ENCODE measurements at regions not wholly inside any gene's neighbourhood (a gene's known extent, or its start where the extent isn't known, plus 50 kb on each side); places are given as distances from the start of the nearest gene placed in this dataset.

DNA sequence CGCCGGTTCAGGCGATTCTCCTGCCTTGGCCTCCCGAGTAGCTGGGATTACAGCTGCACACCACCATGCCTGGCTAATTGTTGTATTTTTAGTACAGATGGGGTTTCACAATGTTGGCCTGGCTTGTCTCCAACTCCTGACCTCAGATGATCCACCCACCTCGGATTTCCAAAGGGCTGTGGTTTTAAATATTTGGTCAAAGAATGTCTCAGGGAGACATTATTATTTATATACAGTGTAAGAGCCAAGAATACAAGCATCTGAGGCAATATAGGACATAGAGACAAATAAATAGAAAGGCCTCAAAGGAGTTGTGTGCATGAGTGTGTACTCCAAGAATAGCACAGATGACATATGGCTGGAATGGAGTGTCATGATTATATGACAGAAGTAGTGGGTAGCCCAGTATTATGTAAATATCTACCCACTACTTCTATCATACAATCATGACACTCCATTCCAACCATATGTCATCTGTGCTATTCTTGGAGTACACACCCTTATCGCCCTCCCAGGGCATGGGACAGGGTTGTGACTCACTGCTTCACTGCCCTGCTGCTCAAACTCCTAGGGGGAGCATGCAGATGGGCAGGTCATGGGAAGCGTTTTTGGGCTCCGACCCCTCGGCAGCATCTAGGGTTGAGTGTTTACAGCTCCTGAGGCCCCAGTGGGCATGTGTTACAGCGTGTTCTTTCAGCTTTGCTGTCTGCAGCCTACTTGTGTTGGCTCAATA, 1649.8 kb upstream of the PCDH10 start:
- Histone ChIP-seq H3K4me1 (ENCODE audit: insufficient read depth, insufficient read length) (no peaks in the 10 kb centered on the region), H3K36me3 (ENCODE audit: insufficient read depth, insufficient read length, low read length) (no peaks in the 10 kb centered on the region), H3K4me3 (ENCODE audit: insufficient read length, low read depth) (no peak overlapping the region), H3K27me3 (ENCODE audit: insufficient read depth, insufficient read length) (no peaks in the 10 kb centered on the region), H3K9ac (ENCODE audit: insufficient read length, low read depth) (no peak overlapping the region), H3K9me3 (ENCODE audit: insufficient read depth, low read length) (peaks cover 16% of the 10 kb centered on the region; the same call in 1 of the 2 replicates)
- no peak for TF ChIP-seq SUZ12 (IDR thresholded peaks at IDR 0.05; ENCODE audit: extremely low read depth, insufficient read depth, insufficient read length)
- no peak for TF ChIP-seq YY1 (IDR thresholded peaks at IDR 0.05; ENCODE audit: insufficient read depth, insufficient read length)
- no peak for TF ChIP-seq ZNF274 (IDR thresholded peaks at IDR 0.05; ENCODE audit: low read depth, low read length)
- DNase-seq (ENCODE audit: low read depth, low spot score): no peak

DNA sequence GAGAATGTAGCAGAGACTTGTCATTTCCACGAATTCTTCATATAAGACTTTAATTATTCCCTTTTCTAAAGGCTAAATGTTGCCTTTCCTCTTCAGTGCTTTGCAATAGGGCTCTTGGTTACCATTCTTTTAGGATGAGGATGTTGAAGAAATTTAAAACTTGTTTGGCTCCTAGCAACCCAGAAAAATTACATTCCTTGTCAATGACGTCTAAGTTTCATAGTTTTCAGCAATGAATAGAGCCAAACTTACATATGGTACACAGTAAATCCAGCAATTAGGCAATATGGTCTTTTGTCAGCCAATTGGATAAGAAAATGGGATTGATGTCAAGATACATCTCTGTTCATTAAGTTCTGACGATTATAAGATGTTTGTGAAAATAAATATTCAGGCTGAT, 1639.6 kb upstream of the PCDH10 start:
- Histone ChIP-seq H3K9ac (ENCODE audit: insufficient read length, low read depth) (no peak overlapping the region), H3K4me3 (ENCODE audit: insufficient read length, low read depth) (no peak overlapping the region), H3K36me3 (ENCODE audit: insufficient read depth, insufficient read length, low read length) (no peaks in the 10 kb centered on the region), H3K9me3 (ENCODE audit: insufficient read depth, low read length) (no peaks in the 10 kb centered on the region), H3K4me1 (ENCODE audit: insufficient read depth, insufficient read length) (no peaks in the 10 kb centered on the region), H3K27me3 (ENCODE audit: insufficient read depth, insufficient read length) (no peaks in the 10 kb centered on the region)
- TF ChIP-seq YY1 (IDR thresholded peaks at IDR 0.05; ENCODE audit: insufficient read depth, insufficient read length) (no peak), SUZ12 (IDR thresholded peaks at IDR 0.05; ENCODE audit: extremely low read depth, insufficient read depth, insufficient read length) (no peak), ZNF274 (IDR thresholded peaks at IDR 0.05; ENCODE audit: low read depth, low read length) (no peak)
- no peak for DNase-seq (ENCODE audit: low read depth, low spot score)

DNA sequence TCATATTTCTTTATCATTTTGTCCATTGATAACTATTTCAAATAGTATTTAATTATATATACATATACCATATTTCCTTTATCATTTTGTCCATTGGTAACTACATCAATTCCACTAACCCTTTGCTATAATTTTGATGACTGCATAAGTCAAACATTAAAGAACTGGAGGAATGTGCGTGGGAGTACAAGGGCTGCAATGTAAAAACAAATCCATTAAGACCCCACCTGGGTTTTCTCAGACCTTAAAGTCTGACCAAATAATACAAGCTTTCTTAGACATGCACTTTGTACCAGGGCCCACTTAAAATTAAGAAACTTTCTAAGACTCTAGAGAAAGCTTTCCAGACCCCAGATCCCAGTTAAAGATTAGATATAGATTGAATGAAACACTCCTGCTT, 1622.4 kb upstream of the PCDH10 start:
- Histone ChIP-seq H3K9me3 (ENCODE audit: insufficient read depth, low read length) (no peaks in the 10 kb centered on the region), H3K9ac (ENCODE audit: insufficient read length, low read depth) (no peak overlapping the region), H3K4me1 (ENCODE audit: insufficient read depth, insufficient read length) (no peaks in the 10 kb centered on the region), H3K27me3 (ENCODE audit: insufficient read depth, insufficient read length) (no peaks in the 10 kb centered on the region), H3K4me3 (ENCODE audit: insufficient read length, low read depth) (no peak overlapping the region), H3K36me3 (ENCODE audit: insufficient read depth, insufficient read length, low read length) (no peaks in the 10 kb centered on the region)
- TF ChIP-seq YY1 (IDR thresholded peaks at IDR 0.05; ENCODE audit: insufficient read depth, insufficient read length) (no peak), ZNF274 (IDR thresholded peaks at IDR 0.05; ENCODE audit: low read depth, low read length) (no peak), SUZ12 (IDR thresholded peaks at IDR 0.05; ENCODE audit: extremely low read depth, insufficient read depth, insufficient read length) (no peak)
- DNase-seq (ENCODE audit: low read depth, low spot score): no peak

DNA sequence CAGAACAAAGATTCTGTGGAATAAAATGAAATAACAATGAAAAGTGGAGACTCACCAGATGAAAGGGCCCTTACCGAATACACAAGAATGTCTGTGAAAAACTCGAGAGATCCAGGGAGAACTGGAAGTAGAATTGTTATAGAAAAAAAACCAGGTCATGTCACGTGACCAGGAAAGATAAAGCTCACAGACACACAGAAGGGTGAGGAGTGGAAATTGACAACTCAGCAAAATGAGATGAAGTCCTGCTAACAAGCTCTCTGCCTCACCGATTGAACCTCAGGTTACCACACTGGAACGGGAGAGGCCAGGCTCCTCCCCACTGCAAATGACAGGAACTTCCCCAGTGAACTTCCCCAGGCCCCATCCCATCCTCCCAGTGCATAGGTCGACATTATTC, 1618.0 kb upstream of the PCDH10 start:
- TF ChIP-seq ZNF274 (IDR thresholded peaks at IDR 0.05; ENCODE audit: low read depth, low read length) (no peak), YY1 (IDR thresholded peaks at IDR 0.05; ENCODE audit: insufficient read depth, insufficient read length) (no peak), SUZ12 (IDR thresholded peaks at IDR 0.05; ENCODE audit: extremely low read depth, insufficient read depth, insufficient read length) (no peak)
- DNase-seq (ENCODE audit: low read depth, low spot score): no peak

DNA sequence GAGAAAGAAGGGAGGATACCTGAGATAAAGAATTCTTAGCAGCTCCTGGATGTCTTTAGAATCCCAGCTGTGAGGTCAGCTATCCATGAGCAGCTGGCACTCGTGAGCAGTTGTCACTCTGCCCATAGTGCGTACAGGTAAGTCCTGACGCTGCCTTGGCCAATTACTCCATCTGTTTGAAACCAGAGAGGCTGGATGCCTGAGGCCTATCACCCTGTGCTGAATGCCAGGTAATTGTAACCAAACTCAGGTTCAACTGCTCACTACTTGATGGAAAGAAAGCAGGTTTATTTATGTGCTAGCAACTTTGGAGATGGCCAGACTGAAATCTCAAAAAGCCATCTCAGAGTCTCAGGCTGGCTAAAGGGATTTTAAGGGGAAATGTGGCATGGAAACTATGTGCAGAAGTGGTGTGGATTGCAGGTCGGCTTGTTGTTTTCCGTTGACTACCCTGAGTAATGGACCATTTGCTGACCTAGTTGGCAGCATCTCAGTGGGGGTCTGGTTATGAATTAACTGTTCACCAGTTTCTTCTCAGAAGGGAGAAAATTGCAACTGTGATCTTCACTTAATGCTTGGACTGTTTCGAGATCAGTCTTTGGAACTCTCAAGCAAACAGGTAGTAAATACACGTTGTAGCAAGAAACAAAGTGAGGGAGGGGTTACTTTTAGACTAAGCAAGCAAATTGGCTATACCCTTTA, 1614.0 kb upstream of the PCDH10 start:
- TF ChIP-seq SUZ12 (IDR thresholded peaks at IDR 0.05; ENCODE audit: extremely low read depth, insufficient read depth, insufficient read length): no peak
- no peak for TF ChIP-seq ZNF274 (IDR thresholded peaks at IDR 0.05; ENCODE audit: low read depth, low read length)
- no peak for TF ChIP-seq YY1 (IDR thresholded peaks at IDR 0.05; ENCODE audit: insufficient read depth, insufficient read length)
- no peak overlapping the region for H3K9ac ChIP-seq (ENCODE audit: insufficient read length, low read depth)
- H3K4me3 ChIP-seq (ENCODE audit: insufficient read length, low read depth): no peak overlapping the region
- no peak for DNase-seq (ENCODE audit: low read depth, low spot score)
- H3K4me1 ChIP-seq (ENCODE audit: insufficient read depth, insufficient read length): no peaks in the 10 kb centered on the region
- H3K9me3 ChIP-seq (ENCODE audit: insufficient read depth, low read length): no peaks in the 10 kb centered on the region
- no peaks in the 10 kb centered on the region for H3K36me3 ChIP-seq (ENCODE audit: insufficient read depth, insufficient read length, low read length)
- H3K27me3 ChIP-seq (ENCODE audit: insufficient read depth, insufficient read length): no peaks in the 10 kb centered on the region

More for the DNA sequence above, 1618.0 kb upstream of the PCDH10 start:
- Histone ChIP-seq H3K9ac (ENCODE audit: insufficient read length, low read depth) (no peak overlapping the region), H3K27me3 (ENCODE audit: insufficient read depth, insufficient read length) (no peaks in the 10 kb centered on the region), H3K4me1 (ENCODE audit: insufficient read depth, insufficient read length) (no peaks in the 10 kb centered on the region), H3K4me3 (ENCODE audit: insufficient read length, low read depth) (no peak overlapping the region), H3K36me3 (ENCODE audit: insufficient read depth, insufficient read length, low read length) (no peaks in the 10 kb centered on the region), H3K9me3 (ENCODE audit: insufficient read depth, low read length) (no peaks in the 10 kb centered on the region)

DNA sequence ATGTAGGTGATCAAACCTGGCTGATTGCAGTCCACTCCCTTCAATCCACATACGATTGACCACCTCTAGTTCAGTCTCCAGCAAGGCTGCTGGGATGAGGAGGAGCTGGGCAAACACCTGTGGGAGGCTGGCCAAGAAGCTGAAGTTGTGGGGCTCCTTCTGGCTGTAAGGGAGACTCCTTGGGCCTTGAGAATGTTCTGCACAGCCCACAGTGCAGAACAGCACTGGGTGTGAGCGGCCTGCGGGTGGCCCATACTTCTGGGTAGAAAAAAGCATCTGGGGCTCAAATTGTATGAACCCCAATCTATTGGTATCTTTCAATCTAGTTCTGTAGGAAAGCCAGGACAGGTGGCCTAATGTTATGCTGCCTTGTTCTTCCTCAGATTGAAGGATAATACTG, 1608.8 kb upstream of the PCDH10 start:
- H3K4me1 ChIP-seq (ENCODE audit: insufficient read depth, insufficient read length): no peaks in the 10 kb centered on the region
- H3K9me3 ChIP-seq (ENCODE audit: insufficient read depth, low read length): no peaks in the 10 kb centered on the region
- DNase-seq (ENCODE audit: low read depth, low spot score): no peak
- TF ChIP-seq ZNF274 (IDR thresholded peaks at IDR 0.05; ENCODE audit: low read depth, low read length) (no peak), YY1 (IDR thresholded peaks at IDR 0.05; ENCODE audit: insufficient read depth, insufficient read length) (no peak), SUZ12 (IDR thresholded peaks at IDR 0.05; ENCODE audit: extremely low read depth, insufficient read depth, insufficient read length) (no peak)
- no peak overlapping the region for H3K9ac ChIP-seq (ENCODE audit: insufficient read length, low read depth)
- no peak overlapping the region for H3K4me3 ChIP-seq (ENCODE audit: insufficient read length, low read depth)
- H3K36me3 ChIP-seq (ENCODE audit: insufficient read depth, insufficient read length, low read length): no peaks in the 10 kb centered on the region
- H3K27me3 ChIP-seq (ENCODE audit: insufficient read depth, insufficient read length): no peaks in the 10 kb centered on the region

DNA sequence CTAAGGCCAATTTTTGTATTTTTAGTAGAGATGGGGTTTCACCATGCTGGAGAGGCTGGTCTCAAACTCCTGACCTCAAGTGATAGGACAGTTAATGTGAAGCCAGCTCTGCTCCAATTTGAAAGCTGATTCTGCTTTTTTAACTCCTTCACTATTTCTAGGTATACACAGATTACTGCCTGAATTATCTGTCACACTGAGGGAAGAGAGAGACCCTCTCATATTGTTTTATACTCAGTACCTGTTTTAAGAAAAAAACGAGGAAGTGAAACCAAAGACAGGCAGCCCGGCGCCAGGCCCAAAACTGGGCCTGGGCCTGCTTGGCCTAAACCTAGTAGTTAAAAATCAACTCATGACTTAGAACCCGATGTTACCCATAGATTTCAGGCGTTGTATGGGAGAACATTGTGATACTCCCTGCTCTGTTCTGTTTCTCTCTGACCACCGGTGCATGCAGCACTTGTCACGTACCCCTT, 1601.5 kb upstream of the PCDH10 start:
- Histone ChIP-seq H3K4me3 (ENCODE audit: insufficient read length, low read depth) (no peak overlapping the region), H3K36me3 (ENCODE audit: insufficient read depth, insufficient read length, low read length) (no peaks in the 10 kb centered on the region), H3K27me3 (ENCODE audit: insufficient read depth, insufficient read length) (no peaks in the 10 kb centered on the region), H3K4me1 (ENCODE audit: insufficient read depth, insufficient read length) (no peaks in the 10 kb centered on the region), H3K9ac (ENCODE audit: insufficient read length, low read depth) (no peak overlapping the region), H3K9me3 (ENCODE audit: insufficient read depth, low read length) (no peaks in the 10 kb centered on the region)
- DNase-seq (ENCODE audit: low read depth, low spot score): no peak
- TF ChIP-seq SUZ12 (IDR thresholded peaks at IDR 0.05; ENCODE audit: extremely low read depth, insufficient read depth, insufficient read length): no peak
- TF ChIP-seq ZNF274 (IDR thresholded peaks at IDR 0.05; ENCODE audit: low read depth, low read length): no peak
- TF ChIP-seq YY1 (IDR thresholded peaks at IDR 0.05; ENCODE audit: insufficient read depth, insufficient read length): no peak
